Neural progenitor cell (in vitro differentiated cells): ENCODE measurements at regions not wholly inside any gene's neighbourhood (a gene's known extent, or its start where the extent isn't known, plus 50 kb on each side); places are given as distances from the start of the nearest gene placed in this dataset.

Experiments
- DNase-seq: peaks from one replicate; pipeline ENCODE4 v3.0.0-alpha.2; 2016; ENCODE audit warnings: low spot score
- H2AFZ ChIP-seq: fragments of 200-600 bp; sonication (generic); replicated peaks from 2 replicates; pipeline ENCODE4 v1.6.1; 2016; ENCODE audit warnings: antibody characterized with exemption
- H3F3A ChIP-seq: fragments of 200-600 bp; sonication (generic); 2 replicates; pipeline ENCODE4 v1.6.1; 2016; ENCODE audit warnings: antibody characterized with exemption, low read depth
- H3K27ac ChIP-seq: fragments of 200-600 bp; sonication (generic); 2 replicates; pipeline ENCODE4 v1.5.1; 2016; ENCODE audit warnings: mild to moderate bottlenecking
- H3K27me3 ChIP-seq: fragments of 200-600 bp; sonication (generic); 2 replicates; pipeline ENCODE4 v1.6.1; 2016; ENCODE audit warnings: mild to moderate bottlenecking, moderate library complexity
- H3K36me3 ChIP-seq: fragments of 200-600 bp; sonication (generic); 2 replicates; pipeline ENCODE4 v1.5.1; 2016
- H3K4me1 ChIP-seq: fragments of 200-600 bp; sonication (generic); 2 replicates; pipeline ENCODE4 v1.6.1; 2016; ENCODE audit warnings: mixed run types
- H3K4me2 ChIP-seq: fragments of 200-600 bp; sonication (generic); 2 replicates; pipeline ENCODE4 v1.6.1; 2016
- H3K4me3 ChIP-seq: fragments of 200-600 bp; sonication (generic); 2 replicates; pipeline ENCODE4 v1.5.1; 2016
- H3K79me2 ChIP-seq: fragments of 200-600 bp; sonication (generic); 2 replicates; pipeline ENCODE4 v1.6.1; 2016; ENCODE audit warnings: low read depth
- H3K9ac ChIP-seq: fragments of 200-600 bp; sonication (generic); 2 replicates; pipeline ENCODE4 v1.6.1; 2016
- H3K9me3 ChIP-seq: fragments of 200-600 bp; sonication (generic); 2 replicates; pipeline ENCODE4 v1.5.1; 2016; ENCODE audit warnings: low read depth
- H4K20me1 ChIP-seq: fragments of 200-600 bp; sonication (generic); 2 replicates; pipeline ENCODE4 v1.6.1; 2016; ENCODE audit warnings: low read depth
- H3K27ac Mint-ChIP-seq: 3 replicates; pipeline ENCODE4 v1.8.0; 2021; ENCODE audit warnings: mixed read lengths
- H3K27me3 Mint-ChIP-seq: 2 replicates; pipeline ENCODE4 v1.8.0; 2022; ENCODE audit warnings: low read depth, mild to moderate bottlenecking, inconsistent platforms, moderate library complexity, mixed read lengths; ENCODE audit not compliant: insufficient read depth
- H3K36me3 Mint-ChIP-seq: 3 replicates; pipeline ENCODE4 v1.8.0; 2021; ENCODE audit warnings: mixed read lengths
- H3K4me1 Mint-ChIP-seq: 3 replicates; pipeline ENCODE4 v1.8.0; 2021; ENCODE audit warnings: mixed read lengths
- H3K4me3 Mint-ChIP-seq: 3 replicates; pipeline ENCODE4 v1.8.0; 2021; ENCODE audit warnings: mild to moderate bottlenecking, moderate library complexity, mixed read lengths
- H3K9me3 Mint-ChIP-seq: 3 replicates; pipeline ENCODE4 v1.8.0; 2020; ENCODE audit warnings: mixed read lengths
- CTCF ChIP-seq: fragments of 200-600 bp; sonication (generic); IDR thresholded peaks from 2 replicates; pipeline ENCODE4 v1.5.1; 2017; ENCODE audit warnings: antibody characterized with exemption, mild to moderate bottlenecking
- EZH2 ChIP-seq: fragments of 200-600 bp; sonication (generic); IDR thresholded peaks from 2 replicates; pipeline ENCODE4 v1.6.1; 2017; ENCODE audit warnings: antibody characterized with exemption, mild to moderate bottlenecking, moderate library complexity
- EZH2phosphoT487 ChIP-seq: fragments of 200-600 bp; sonication (generic); IDR thresholded peaks from 2 replicates; pipeline ENCODE4 v1.6.1; 2017; ENCODE audit warnings: antibody characterized with exemption

GRCh38 chr16:80403894-80404293 is 136.9 kb upstream of the DYNLRB2 start:
- no peaks in the 10 kb centered on the region for H3K27me3 Mint-ChIP-seq

GRCh38 chr16:80390871-80391489 is 149.8 kb upstream of the DYNLRB2 start:
- no peak overlapping the region for H3K27ac Mint-ChIP-seq
- H3K36me3 ChIP-seq: no peaks in the 10 kb centered on the region
- peaks cover 23% of the 10 kb centered on the region for H3K4me1 Mint-ChIP-seq
- H3K9ac ChIP-seq: no peak overlapping the region
- peaks cover 1% of the 10 kb centered on the region for H3K27me3 Mint-ChIP-seq
- H3K9me3 ChIP-seq: no peaks in the 10 kb centered on the region
- H3K9me3 Mint-ChIP-seq: no peaks in the 10 kb centered on the region
- no peak overlapping the region for H3K4me3 Mint-ChIP-seq
- TF ChIP-seq CTCF (no peak), EZH2 (no peak), EZH2phosphoT487 (no peak)
- no peaks in the 10 kb centered on the region for H3K79me2 ChIP-seq
- DNase-seq: no peak
- H3K27ac ChIP-seq: no peak overlapping the region
- H3K4me2 ChIP-seq: no peak overlapping the region
- no peak overlapping the region for H2AFZ ChIP-seq
- H3K4me3 ChIP-seq: no peak overlapping the region
- no peaks in the 10 kb centered on the region for H3K27me3 ChIP-seq
- H3F3A ChIP-seq: no peaks in the 10 kb centered on the region
- peaks cover 22% of the 10 kb centered on the region for H3K4me1 ChIP-seq
- no peaks in the 10 kb centered on the region for H4K20me1 ChIP-seq
- H3K36me3 Mint-ChIP-seq: no peaks in the 10 kb centered on the region

More at GRCh38 chr16:80403894-80404293, 136.9 kb upstream of the DYNLRB2 start:
- H3K4me2 ChIP-seq: no peak overlapping the region
- no peak overlapping the region for H3K27ac Mint-ChIP-seq
- no peak overlapping the region for H3K4me3 Mint-ChIP-seq
- no peaks in the 10 kb centered on the region for H3K36me3 Mint-ChIP-seq
- no peak for DNase-seq
- H3K36me3 ChIP-seq: no peaks in the 10 kb centered on the region
- no peak overlapping the region for H3K9ac ChIP-seq
- H3K27me3 ChIP-seq: no peaks in the 10 kb centered on the region
- H3K4me1 Mint-ChIP-seq: peaks cover 2% of the 10 kb centered on the region
- H3K9me3 ChIP-seq: no peaks in the 10 kb centered on the region
- peaks cover 14% of the 10 kb centered on the region for H3K4me1 ChIP-seq
- no peaks in the 10 kb centered on the region for H3K9me3 Mint-ChIP-seq
- no peak overlapping the region for H2AFZ ChIP-seq
- no peak overlapping the region for H3K27ac ChIP-seq
- no peaks in the 10 kb centered on the region for H3K79me2 ChIP-seq
- peaks cover 11% of the 10 kb centered on the region for H3F3A ChIP-seq
- H4K20me1 ChIP-seq: no peaks in the 10 kb centered on the region
- no peak overlapping the region for H3K4me3 ChIP-seq
- TF ChIP-seq EZH2: no peak
- no peak for TF ChIP-seq EZH2phosphoT487
- no peak for TF ChIP-seq CTCF

DNA sequence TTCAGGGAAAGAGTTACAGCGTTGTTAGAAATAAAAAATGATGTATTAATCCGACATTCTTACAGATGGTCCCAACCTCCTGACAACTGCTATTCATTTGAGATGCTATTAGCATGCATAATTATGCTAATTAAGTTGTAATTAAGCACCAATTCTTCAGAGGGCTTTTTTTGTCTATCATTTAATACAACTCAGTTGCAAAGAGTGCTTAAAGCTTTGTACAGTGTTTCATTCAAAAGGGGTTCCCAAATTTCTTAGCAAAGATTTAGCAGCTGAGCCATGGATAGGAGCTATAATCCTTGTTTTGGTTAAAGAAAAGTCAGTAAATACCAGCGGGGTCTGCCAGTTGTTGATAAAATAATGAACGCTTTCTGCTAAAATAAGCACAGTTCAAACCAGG is 150.7 kb upstream of the DYNLRB2 start:
- TF ChIP-seq EZH2phosphoT487: no peak
- no peak for TF ChIP-seq EZH2
- no peak for TF ChIP-seq CTCF
- H3K36me3 ChIP-seq: no peaks in the 10 kb centered on the region
- no peaks in the 10 kb centered on the region for H3K36me3 Mint-ChIP-seq

More for the DNA sequence above, 150.7 kb upstream of the DYNLRB2 start:
- DNase-seq: no peak
- Histone ChIP-seq H3K4me3 (no peak overlapping the region), H4K20me1 (no peaks in the 10 kb centered on the region), H2AFZ (no peak overlapping the region), H3K9ac (no peak overlapping the region), H3K27me3 (no peaks in the 10 kb centered on the region), H3K4me2 (peak overlapping the region; percentile 5), H3K27ac (no peak overlapping the region), H3K9me3 (no peaks in the 10 kb centered on the region), H3K4me1 (peaks cover 22% of the 10 kb centered on the region), H3F3A (no peaks in the 10 kb centered on the region), H3K79me2 (no peaks in the 10 kb centered on the region)
- H3K27ac Mint-ChIP-seq: no peak overlapping the region
- peaks cover 23% of the 10 kb centered on the region for H3K4me1 Mint-ChIP-seq
- no peak overlapping the region for H3K4me3 Mint-ChIP-seq
- no peaks in the 10 kb centered on the region for H3K9me3 Mint-ChIP-seq
- H3K27me3 Mint-ChIP-seq: no peaks in the 10 kb centered on the region
